ENCODE measurements at regions not wholly inside any gene's neighbourhood (a gene's known extent, or its start where the extent isn't known, plus 50 kb on each side); places are given as distances from the start of the nearest gene placed in this dataset.

DNA sequence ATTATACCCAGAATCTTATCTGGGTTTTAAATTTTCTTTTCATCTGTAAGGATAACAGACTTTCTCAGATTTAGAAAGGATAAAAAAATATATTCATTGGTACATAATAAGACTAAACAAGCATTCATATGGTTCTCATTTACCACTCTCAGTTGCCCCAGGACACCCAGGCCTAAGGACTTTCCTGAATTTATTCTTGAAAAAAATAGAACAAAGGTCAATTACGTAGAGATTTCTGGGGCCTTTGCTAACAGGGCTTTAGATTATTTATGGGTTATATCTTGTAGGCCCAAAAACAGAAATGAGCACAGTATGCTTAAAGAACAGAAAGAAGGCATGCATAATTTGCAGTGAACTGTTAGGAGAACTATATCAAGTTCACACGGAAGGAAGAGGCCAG is 269.0 kb upstream of the COL3A1 start:
- TF ChIP-seq, protein P1, sequence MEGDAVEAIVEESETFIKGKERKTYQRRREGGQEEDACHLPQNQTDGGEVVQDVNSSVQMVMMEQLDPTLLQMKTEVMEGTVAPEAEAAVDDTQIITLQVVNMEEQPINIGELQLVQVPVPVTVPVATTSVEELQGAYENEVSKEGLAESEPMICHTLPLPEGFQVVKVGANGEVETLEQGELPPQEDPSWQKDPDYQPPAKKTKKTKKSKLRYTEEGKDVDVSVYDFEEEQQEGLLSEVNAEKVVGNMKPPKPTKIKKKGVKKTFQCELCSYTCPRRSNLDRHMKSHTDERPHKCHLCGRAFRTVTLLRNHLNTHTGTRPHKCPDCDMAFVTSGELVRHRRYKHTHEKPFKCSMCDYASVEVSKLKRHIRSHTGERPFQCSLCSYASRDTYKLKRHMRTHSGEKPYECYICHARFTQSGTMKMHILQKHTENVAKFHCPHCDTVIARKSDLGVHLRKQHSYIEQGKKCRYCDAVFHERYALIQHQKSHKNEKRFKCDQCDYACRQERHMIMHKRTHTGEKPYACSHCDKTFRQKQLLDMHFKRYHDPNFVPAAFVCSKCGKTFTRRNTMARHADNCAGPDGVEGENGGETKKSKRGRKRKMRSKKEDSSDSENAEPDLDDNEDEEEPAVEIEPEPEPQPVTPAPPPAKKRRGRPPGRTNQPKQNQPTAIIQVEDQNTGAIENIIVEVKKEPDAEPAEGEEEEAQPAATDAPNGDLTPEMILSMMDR (IDR thresholded peaks at IDR 0.05; ENCODE audit: insufficient read depth, low read length, poor library complexity, severe bottlenecking) = no peak
- TF ChIP-seq EZH2phosphoT487 (conservative IDR thresholded peaks at IDR 0.05; ENCODE audit: low read length) = no peak

Measured in SU-DHL-6 (cell line).